ENCODE measurements at regions not wholly inside any gene's neighbourhood (a gene's known extent, or its start where the extent isn't known, plus 50 kb on each side); places are given as distances from the start of the nearest gene placed in this dataset.

DNA sequence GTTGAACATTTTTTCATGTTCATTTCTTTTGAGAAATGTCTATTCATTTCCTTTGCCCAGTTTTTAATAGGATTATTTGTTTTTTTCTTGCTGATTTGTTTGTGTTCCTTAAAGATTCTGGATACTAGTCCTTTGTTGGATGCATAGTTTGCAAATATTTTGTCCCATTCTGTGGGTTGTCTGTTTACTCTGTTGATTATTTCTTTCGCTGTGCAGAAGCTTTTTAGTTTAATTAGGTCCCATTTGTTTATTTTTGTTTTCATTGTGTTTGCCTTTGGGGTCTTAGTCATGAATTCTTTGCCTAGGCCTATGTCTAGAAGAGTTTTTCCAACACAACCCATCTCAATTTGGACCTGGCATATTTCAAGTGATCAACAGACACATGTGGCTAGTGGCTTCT, 116.1 kb upstream of the GALNT2 start:
- no peak overlapping the region for H3K27ac ChIP-seq
- no peak for TF ChIP-seq CTCF (conservative IDR thresholded peaks at IDR 0.05)
- no peak for TF ChIP-seq ZFX (IDR thresholded peaks at IDR 0.05)

DNA sequence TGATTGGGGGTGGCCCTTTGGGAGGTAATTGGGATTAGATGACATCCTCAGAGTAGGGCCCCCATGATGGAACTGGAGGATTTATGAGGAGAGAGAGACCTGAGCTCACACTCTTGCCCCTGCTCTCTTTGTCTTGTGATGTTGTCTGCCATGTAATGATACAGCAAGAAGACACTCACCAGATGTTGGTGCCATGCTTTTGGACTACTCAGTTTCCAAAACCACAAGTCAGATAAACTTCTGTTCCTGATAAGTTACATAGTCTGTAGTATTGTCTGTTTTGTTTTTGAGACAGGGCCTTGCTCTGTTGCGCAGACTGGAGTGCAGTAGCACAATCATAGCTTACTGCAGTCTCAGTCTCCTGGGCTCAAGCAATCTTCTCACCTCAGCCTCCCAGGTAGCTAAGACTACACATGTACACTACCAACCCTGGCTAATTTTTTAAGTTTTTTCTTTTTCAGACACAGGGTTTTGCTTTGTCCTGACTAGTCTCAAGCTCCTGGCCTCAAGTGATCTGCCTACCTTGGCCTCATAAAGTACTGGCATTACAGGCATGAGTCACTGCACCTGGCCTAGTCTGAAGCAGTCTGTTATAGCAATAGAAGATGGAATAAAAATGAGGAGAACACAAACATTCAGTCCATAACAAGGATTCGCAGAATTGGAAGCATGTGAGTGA, 115.0 kb upstream of the GALNT2 start:
- TF ChIP-seq CTCF (conservative IDR thresholded peaks at IDR 0.05) (no peak), ZFX (IDR thresholded peaks at IDR 0.05) (no peak)
- no peak overlapping the region for H3K27ac ChIP-seq

DNA sequence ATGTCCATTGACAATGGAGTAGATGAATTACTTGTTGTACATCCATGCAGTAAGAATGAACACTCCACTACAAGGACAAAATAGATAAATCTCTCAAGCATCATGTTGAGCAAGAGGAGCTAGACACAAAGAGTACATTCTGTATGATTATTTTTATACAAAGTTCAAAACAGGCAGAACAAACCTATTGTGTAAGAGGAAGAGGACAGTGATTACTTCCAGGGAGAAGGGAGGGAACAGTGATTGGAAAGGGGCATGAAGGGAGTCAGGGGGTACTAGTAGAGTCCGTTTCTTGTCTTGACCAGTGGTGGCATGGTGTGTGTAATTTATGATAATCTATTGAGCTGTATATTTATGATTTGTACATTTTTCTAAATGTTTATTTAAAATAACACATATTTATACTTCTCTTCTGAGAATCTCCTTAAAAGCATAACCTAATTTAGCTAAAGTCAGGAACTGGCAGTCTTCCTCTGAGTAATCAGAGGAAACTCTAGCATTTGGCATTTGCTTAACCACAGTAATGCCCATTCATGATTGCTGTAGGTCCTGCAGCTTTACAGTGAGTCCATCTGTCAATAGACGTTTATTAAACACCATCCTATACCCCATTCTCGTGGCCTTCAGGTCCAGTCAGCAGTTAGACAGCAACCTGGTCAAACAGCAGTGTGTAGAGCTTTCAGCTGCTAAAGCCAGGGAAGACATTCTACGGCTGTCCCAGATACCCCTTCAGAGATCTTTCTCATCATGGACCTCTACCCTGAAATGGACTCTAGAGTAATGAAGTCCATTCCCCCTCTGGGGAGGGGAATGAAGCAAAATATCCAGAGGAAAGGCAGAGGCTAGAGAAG, 114.1 kb upstream of the GALNT2 start:
- TF ChIP-seq ZFX (IDR thresholded peaks at IDR 0.05): no peak
- TF ChIP-seq CTCF (conservative IDR thresholded peaks at IDR 0.05): no peak
- H3K27ac ChIP-seq: no peak overlapping the region

DNA sequence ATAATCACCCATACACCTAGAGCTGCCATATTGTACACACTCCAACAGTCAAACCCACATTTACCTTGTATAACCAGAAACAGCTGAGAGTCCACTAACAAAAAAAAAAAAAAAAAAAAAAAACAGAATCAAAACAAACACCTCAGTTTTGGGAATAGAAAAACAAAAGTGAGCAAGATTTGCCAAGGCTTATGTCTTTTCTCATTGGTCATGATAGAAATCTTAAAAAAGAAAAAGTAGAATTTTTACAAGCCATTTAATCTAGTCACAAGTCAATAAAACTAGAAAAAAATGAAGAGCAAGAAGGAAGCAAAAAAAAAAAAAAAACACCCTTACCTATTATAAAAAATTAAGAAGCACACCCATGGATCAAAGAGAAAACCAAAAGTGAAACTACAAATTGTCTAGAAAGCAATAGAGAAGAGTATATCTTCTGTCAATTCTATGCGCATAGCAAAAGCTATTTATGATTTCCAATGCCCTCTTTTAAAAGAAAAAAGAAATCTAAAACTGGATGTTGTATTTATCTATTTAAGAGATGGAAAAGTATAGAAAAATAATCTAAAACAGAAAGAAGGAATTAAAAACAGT, 113.2 kb upstream of the GALNT2 start:
- TF ChIP-seq ZFX (IDR thresholded peaks at IDR 0.05) (no peak), CTCF (conservative IDR thresholded peaks at IDR 0.05) (no peak)

DNA sequence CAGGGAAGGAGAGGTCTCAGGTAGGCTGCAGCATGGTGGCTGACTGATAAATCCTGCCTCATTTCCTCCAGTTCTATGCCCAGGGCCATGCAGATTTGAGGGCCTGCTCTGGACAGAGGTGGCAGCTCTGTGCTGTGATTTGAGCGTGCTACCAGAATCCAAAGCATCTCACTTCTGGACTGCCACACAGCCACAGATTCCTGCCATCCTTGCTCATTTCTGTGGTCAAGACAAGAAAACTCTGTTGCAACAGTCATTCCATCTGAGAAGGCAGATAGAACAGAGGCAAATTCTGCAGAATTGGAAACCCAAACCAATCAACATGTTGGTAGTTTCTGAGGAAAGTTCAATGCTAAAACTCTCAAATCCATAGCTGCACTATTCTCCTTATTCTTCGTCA, 102.8 kb upstream of the GALNT2 start:
- H3K27ac ChIP-seq: no peak overlapping the region
- TF ChIP-seq CTCF (conservative IDR thresholded peaks at IDR 0.05) (no peak), ZFX (IDR thresholded peaks at IDR 0.05) (no peak)

More for the DNA sequence above, 113.2 kb upstream of the GALNT2 start:
- H3K27ac ChIP-seq: no peak overlapping the region

DNA sequence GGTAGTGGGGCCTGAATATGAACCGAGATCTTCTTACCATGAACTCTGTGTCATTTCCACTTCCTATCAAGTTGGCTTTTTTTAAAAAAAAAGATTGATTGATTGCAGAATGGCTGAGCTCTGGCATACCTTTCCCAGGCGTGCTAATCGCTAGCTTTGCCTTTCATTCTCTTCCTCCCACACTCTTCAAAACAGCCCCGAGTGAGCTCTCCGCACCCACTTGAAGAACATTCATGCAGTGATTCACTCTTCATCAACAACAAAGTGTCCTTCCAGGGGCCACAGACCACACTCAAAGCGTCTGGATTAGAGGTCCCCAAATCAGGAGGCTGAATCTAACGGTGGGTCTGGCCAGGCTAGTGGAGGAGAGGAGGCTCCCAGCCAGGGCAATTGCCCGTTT, 96.3 kb upstream of the GALNT2 start:
- TF ChIP-seq ZFX (IDR thresholded peaks at IDR 0.05) (no peak), CTCF (conservative IDR thresholded peaks at IDR 0.05) (no peak)
- H3K27ac ChIP-seq: no peak overlapping the region

DNA sequence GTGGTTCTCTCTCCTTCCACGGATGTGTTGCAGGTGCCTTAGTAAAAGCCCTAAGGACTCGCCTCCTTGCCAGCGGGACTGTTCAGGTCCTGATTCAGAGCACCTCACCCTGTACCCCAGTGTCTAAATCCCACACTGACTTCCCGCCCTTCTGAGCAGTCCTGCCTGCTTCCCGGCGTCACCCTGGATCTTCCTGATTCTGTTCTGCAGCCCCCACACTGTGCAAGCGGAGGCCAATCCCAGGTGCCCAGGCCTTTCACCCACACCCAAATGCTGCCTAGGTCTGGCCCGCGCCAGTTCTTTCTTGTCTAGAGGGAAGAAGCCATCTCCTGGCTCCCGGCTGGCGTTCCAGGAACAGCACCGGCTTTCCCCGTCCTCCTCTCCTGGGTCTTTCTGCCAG, 95.9 kb upstream of the GALNT2 start:
- H3K27ac ChIP-seq: no peak overlapping the region
- TF ChIP-seq CTCF (conservative IDR thresholded peaks at IDR 0.05) (no peak), ZFX (IDR thresholded peaks at IDR 0.05) (no peak)
